ENCODE measurements at regions not wholly inside any gene's neighbourhood (a gene's known extent, or its start where the extent isn't known, plus 50 kb on each side); places are given as distances from the start of the nearest gene placed in this dataset.
A peak's percentile ranks its signal among the peaks of the same experiment; 100 is the strongest.

GRCh38 chr10:35844686-35845085, 202.6 kb upstream of the FZD8 start:
- Mint-ChIP-seq H3K4me3 (no peak overlapping the region), H3K4me1 (peaks cover 39% of the 10 kb centered on the region)

GRCh38 chr10:35843524-35844181, 201.6 kb upstream of the FZD8 start:
- H3K9me3 Mint-ChIP-seq = peaks cover 12% of the 10 kb centered on the region
- DNase-seq (ENCODE audit: low read depth, low spot score) = no peak

More at GRCh38 chr10:35844686-35845085, 202.6 kb upstream of the FZD8 start:
- DNase-seq (ENCODE audit: low read depth, low spot score) = no peak
- H3K27ac Mint-ChIP-seq (ENCODE audit: unreplicated experiment) = no peak overlapping the region
- no peaks in the 10 kb centered on the region for H3K27me3 Mint-ChIP-seq (ENCODE audit: low read depth)
- peaks cover 9% of the 10 kb centered on the region for H3K9me3 Mint-ChIP-seq
- H3K36me3 Mint-ChIP-seq (ENCODE audit: low read depth) = peaks cover 3% of the 10 kb centered on the region
- TF ChIP-seq CTCF (conservative IDR thresholded peaks at IDR 0.05) = no peak

GRCh38 chr10:35838054-35838453, 196.0 kb upstream of the FZD8 start:
- H3K4me3 Mint-ChIP-seq = no peak overlapping the region
- H3K4me1 Mint-ChIP-seq = peaks cover 1% of the 10 kb centered on the region
- H3K36me3 Mint-ChIP-seq (ENCODE audit: low read depth) = peaks cover 3% of the 10 kb centered on the region
- TF ChIP-seq CTCF (conservative IDR thresholded peaks at IDR 0.05) = no peak
- no peak for DNase-seq (ENCODE audit: low read depth, low spot score)
- no peak overlapping the region for H3K27ac Mint-ChIP-seq (ENCODE audit: unreplicated experiment)
- H3K9me3 Mint-ChIP-seq = peaks cover 12% of the 10 kb centered on the region
- no peaks in the 10 kb centered on the region for H3K27me3 Mint-ChIP-seq (ENCODE audit: low read depth)

More at GRCh38 chr10:35843524-35844181, 201.6 kb upstream of the FZD8 start:
- Mint-ChIP-seq H3K27ac (ENCODE audit: unreplicated experiment) (peak overlapping the region; percentile 39), H3K36me3 (ENCODE audit: low read depth) (peaks cover 3% of the 10 kb centered on the region), H3K4me1 (peaks cover 31% of the 10 kb centered on the region), H3K4me3 (no peak overlapping the region), H3K27me3 (ENCODE audit: low read depth) (no peaks in the 10 kb centered on the region)
- no peak for TF ChIP-seq CTCF (conservative IDR thresholded peaks at IDR 0.05)

- DNase-seq (ENCODE audit: low read depth, low spot score) = no peak
- Mint-ChIP-seq H3K36me3 (ENCODE audit: low read depth) (peaks cover 2% of the 10 kb centered on the region), H3K27me3 (ENCODE audit: low read depth) (no peaks in the 10 kb centered on the region), H3K4me3 (no peak overlapping the region), H3K9me3 (peaks cover 6% of the 10 kb centered on the region), H3K27ac (ENCODE audit: unreplicated experiment) (no peak overlapping the region), H3K4me1 (no peaks in the 10 kb centered on the region)
- no peak for TF ChIP-seq CTCF (conservative IDR thresholded peaks at IDR 0.05)
Observed at GRCh38 chr10:35835545-35835944, 193.4 kb upstream of the FZD8 start.

- DNase-seq (ENCODE audit: low read depth, low spot score) = no peak
- H3K4me3 Mint-ChIP-seq = no peak overlapping the region
- H3K27ac Mint-ChIP-seq (ENCODE audit: unreplicated experiment) = no peak overlapping the region
- no peaks in the 10 kb centered on the region for H3K27me3 Mint-ChIP-seq (ENCODE audit: low read depth)
- H3K36me3 Mint-ChIP-seq (ENCODE audit: low read depth) = no peaks in the 10 kb centered on the region
- peaks cover 5% of the 10 kb centered on the region for H3K9me3 Mint-ChIP-seq
- no peaks in the 10 kb centered on the region for H3K4me1 Mint-ChIP-seq
- no peak for TF ChIP-seq CTCF (conservative IDR thresholded peaks at IDR 0.05)
Observed at GRCh38 chr10:35834877-35835494, 192.9 kb upstream of the FZD8 start.

Data from neural crest cell (in vitro differentiated cells).